ENCODE measurements at regions not wholly inside any gene's neighbourhood (a gene's known extent, or its start where the extent isn't known, plus 50 kb on each side); places are given as distances from the start of the nearest gene placed in this dataset.

DNA sequence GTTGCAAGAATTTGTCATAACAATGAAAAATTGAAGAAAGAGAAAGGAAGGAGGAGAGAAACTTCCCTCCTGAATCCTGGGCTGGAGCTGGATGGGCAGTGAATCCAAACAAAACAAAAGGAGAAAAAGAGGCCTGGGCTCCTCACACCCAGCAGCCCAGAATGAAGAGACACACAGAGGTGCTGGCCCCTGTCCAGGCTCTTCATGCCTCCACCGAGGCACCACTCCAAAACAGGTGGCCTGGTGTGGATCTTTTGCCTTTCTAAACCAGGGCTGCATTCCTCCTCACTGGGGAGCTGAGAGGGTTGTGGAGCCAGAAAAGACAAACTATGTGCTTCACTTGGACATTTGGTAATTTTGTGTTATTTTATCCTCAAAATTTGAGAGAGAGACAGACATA is 76.0 kb downstream of the FAM124B start:
- DNase-seq, result no peak

DNA sequence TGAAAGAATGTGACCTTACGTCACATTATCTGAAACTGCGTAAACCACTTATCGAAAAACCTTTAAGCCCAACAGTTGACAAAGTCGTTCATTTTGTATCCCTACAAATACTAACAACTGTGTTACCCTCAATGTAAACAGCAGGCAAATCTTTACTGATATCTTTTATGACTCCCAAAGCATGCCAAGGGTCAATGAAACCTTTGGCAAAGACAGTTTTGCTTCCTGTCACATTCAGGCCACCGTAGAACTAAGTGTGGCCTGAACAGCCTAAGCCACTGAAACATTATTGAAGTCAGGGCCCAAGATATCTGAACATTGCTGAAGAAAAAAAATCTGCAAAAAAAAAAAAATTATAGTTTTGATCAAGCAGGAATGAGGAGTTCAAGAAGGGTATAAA is 77.3 kb downstream of the FAM124B start:
- DNase-seq, result no peak

DNA sequence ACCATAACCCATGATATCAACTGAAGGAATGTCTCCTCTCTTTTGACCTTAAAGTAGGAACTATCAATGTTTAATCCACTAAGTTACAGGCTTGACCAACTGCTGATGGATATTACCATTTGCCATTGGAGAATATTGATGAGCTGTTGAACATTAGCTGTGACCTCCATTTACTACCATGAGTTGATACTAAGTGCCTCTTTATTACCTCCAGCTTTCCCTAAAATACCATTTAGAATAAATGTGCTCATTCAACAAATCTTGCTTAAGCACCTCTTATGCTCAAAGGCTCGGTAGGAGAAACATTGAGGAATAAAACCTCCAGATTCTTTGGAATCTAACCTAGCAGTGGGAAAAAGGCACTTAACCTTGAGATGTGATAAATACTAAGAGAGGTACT is 81.2 kb downstream of the FAM124B start:
- DNase-seq, result no peak

- no peak for DNase-seq
These were observed 82.2 kb downstream of the FAM124B start for GRCh38 chr2:224319750-224320149.

DNA sequence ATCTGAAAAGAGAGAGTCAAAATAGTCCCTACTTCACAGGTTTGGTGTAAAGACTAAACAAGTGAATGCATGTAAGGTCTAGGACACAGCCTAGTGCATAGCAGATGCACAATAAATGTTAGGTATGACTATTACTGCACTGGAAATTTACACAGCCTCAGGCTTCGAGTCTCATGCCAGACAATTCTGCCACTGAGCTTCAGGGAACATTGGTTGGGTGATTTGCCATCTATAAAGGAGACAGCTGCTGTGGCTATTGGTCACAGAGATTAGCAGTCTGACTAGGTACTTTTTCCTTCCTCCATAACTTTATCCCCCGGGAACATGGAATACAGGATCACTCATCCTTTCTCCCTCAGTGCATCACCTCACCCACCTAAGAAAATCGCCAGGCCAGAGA is 89.2 kb downstream of the FAM124B start:
- no peak for DNase-seq

DNA sequence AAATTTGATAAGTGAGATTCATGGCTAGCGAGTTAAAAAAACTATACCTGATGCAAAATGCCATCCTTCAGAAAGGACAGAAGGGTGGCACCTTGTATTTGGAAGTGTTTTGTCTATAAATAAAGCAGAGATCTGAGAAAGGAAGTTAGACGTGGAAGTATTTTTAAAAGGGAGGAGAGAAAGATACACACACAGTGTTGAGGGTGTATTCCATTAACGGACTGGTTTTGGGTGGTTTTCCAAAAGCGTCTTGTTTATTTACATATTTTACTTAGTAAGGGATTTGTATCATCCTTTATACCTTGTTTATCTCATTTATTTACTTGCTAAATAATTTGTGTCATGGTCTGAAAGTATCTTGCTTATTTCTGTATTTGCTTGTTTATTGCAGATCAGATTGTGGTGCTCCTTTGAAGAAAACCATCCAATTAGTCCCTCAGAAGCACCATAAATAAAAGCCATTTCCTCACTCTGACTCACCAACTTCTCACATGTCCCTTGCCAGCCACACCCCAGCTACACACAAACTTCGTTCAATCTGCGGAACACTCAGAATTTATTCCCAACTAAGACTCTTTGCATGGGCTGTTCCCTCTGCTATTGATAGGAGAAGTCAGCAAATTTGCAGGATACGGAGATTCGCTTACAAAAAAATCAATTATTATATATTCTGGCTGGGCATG is 90.8 kb downstream of the FAM124B start:
- no peak for DNase-seq

- no peak for DNase-seq
These were observed 92.7 kb downstream of the FAM124B start for GRCh38 chr2:224309176-224309575.

DNA sequence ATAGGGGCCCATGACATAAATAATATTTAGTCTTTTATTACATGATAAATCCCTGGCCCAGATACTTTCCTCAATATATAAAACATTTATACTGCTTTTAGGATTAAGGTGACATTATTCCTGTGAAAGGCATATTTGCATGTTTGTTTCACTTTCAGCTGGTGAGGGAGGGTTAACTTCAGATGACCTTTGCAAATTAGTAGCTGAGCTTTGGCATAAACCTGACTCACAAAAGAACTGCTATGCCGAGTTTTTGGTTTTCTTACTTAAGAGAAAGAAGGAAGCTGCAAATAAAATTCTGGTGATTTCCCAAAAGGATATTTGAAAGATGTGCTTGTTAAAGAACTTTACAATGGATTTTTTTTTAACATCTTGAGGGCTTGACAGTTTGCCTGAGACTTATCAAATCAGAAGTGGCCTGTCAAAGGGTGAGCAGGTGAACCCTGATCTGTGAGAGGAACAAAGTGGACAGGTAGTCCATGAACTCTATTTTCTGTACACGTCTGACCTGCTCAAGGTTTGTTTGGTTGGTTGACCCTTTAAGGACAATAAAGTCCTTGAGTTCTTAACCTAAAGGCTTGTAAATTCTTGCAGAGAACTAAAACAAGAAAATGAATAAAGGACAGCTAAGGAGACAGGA is 93.5 kb downstream of the FAM124B start:
- no peak for DNase-seq

DNA sequence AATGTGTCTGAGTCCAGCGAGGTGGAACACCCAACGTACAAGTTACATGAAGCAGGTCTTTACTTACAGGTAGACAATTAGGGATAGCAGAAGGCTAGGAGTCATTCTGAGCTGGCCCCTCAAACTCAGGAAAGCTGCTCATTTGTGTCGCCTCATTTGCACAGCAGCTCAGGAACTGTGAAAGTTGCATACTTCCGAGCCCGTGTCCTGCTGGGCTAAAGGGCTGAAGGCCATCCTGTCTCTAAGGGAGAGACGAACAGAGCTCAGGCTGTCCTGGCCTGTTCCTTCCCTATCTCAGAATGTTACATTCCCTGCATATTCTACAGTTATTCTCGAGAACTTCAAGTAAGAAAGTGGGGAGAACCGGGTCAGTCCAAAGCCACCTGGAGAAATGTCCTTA is 99.0 kb downstream of the FAM124B start:
- no peak for DNase-seq

DNA sequence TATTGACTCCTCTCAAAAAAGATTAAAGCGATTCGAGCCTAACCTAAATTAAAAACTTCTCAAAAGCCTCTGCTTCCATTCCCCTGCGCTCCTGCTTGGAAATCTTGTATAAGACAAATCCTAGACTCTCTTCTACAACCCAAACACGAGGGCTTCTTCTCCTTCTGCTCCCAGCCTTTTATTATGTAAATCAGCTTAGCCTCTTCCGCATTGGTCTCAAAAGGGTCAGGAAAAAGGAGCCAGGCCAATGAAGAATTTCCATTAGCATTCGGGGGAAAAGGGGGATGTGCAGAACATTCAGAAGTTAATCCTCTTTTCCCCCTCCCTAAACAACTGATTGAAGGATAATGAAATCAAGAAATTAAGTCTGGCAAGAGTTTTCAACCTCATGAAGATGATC is 107.9 kb downstream of the FAM124B start:
- DNase-seq, result no peak

DNA sequence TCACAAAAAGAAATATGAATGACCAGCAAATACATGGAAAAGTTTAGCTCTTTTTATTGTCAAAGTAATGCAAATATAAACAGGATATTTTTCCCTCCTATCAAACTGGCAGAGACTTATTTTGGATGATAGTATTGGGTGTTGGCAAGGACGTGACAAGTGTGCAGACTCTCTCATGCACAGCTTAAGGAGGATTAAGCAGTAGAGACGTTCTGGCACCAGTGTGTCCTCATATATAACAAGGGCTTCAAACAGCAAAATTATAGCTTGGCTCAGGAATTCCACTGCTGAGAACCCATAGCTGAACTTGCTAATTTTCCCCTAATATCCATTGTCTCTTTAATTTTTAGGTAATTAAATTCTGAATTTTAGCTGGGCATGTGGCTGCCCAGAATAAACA is 114.4 kb downstream of the FAM124B start:
- DNase-seq, result no peak

DNA sequence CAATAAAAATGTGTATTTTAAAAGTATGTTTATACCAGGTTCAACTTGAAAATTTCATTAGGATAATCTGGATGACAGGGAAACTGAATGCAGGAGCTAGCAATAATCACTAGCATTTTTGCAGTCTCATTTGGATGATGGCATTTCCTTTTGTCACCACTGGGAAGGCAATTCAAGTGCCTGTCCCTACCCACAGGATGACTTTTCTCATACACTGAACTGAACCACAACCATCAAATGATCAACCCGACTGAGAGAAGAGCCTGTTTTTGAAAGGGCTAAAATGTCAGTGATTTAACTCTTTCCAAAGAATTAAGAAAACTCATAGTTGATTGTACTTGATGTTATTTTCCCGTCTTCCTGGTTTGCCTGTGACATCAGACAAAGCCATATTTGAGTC is 115.0 kb downstream of the FAM124B start:
- no peak for DNase-seq

DNA sequence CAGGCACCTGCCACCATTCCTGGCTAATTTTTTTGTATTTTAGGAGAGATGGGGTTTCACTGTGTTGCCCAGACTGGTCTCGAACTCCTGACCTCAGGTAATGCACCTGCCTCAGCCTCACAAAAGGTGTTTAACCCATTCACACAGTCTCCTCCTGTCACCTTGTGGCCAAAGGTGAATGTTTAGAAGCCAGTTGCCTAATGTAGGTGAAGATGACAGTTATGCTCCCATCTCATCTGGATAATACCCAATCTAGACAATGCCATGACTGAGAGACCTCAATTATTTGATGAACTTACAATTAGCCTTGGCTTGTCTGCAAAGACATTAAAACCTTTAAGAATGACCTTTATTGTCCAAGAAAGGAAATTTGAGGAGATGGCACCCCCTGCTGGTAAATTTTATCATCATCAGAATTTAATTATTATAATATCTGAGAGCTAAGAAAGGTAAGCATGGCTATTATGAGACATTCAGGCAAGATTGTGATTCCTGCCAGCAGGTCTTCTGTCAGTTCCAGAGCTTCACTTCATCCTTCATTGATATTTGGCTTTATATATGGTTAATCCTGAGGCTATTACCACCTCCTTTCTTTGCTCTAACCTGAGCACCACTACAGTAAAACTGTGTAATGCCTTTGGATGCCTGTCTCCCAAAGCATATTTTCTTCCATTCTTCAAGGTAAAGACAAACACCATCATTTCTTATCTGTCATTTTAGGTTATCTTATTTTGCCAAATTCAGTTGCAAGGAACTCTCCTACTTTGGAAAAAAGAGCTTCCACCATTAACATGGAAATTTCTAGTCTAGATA is 117.6 kb downstream of the FAM124B start:
- peak; percentile 49 for DNase-seq

GRCh38 chr2:224283466-224283965 is 118.4 kb downstream of the FAM124B start:
- no peak for DNase-seq

DNA sequence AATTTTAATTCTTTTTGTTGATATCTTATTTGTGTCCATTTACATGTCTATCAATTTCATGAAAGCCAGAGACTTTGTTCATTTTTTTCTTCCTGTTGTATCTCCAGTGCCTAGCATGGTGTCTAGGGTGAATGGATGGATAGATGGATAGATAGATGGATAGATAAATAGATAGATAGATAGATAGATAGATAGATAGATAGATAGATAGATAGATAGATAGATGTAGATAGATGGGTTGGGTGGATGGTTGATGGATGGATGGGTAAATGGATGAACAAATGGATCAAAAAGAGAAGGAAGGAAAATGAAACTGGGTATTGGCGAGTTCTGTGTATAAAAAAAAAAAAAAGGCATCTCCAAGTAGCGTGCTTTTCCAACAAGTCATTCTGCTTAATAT is 120.5 kb downstream of the FAM124B start:
- DNase-seq, result no peak

- DNase-seq, result no peak
These were observed 123.4 kb downstream of the FAM124B start for GRCh38 chr2:224278531-224278930.

GRCh38 chr2:224276251-224276650 is 125.7 kb downstream of the FAM124B start:
- DNase-seq, result no peak

DNA sequence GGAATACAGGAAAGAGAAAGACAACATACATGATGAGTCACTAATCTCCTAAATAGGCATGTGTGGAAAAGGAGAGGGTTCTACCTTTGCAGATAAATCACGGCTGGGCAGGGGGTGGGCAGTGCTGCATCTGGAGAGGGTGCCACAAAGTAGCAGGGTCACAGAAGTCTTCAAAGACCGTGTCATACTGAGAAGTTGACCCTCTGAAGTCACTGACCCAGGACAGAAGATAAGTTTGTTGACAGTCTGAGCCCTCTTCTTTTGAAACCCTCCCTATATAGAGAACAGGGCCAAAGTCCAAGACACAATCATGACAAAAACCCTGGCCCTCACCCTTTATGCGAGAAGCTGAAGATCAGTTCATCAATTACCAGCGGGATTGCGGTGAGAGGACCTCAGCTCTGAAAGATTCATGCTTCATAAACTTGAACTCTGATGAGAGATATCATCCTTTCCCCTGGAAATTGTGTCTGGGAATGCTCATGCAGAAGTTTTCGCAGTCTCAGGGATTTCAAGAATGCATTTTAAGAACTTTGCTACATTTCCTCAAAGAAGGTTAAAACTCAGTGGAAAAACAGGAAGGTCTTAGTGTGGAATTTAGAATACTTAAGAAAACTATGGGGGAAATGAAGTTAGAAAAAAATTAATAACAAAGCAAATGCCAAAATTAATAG is 129.5 kb downstream of the FAM124B start:
- no peak for DNase-seq

DNA sequence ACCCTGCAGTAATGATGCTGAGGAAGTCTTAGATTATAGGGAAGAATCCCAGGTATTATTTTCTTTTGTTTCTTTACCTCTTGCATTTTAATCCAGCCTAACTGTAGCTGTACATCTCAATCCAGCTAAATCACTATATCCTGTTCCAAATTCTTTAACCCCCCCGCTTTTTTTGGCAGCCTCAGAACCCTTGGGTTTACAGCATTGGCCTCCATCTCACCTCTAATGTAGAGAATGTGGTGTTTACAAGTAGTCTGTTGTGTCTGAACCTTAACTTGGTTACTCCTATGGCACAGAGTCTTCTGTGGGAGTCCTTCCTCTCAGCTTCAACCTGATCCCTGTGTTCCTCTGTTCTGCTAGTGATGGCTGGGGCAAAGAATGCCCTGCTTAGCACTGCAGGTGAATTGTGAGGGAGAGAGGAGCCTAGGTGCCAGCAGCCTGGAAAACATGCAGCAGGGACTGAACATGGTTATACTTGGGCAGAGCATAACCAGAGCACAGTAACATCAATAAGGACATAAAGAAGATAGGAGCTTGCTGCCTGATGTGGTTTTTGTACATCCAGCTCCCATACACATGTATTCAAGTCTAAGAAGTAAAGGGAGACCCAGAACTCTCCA is 130.2 kb downstream of the FAM124B start:
- no peak for DNase-seq

DNA sequence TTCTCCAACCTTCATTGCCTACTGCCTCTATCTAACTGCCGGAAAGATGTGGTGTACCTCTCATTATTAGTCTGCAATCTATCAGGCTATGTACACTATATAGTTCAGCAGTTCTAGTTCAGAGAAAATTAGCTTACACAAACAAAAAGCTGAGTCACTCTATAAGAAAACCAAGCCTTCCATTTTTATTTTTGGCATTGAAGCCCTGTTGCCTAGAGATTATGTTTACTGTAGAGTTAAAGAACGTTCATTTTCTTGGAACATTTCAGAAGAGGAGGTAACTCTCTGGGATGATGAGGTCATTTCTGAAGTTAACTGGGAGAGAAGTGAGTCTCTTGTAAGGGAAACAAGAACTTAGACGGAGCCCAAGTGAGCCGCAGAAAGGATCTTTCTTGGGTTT is 133.5 kb downstream of the FAM124B start:
- no peak for DNase-seq

DNA sequence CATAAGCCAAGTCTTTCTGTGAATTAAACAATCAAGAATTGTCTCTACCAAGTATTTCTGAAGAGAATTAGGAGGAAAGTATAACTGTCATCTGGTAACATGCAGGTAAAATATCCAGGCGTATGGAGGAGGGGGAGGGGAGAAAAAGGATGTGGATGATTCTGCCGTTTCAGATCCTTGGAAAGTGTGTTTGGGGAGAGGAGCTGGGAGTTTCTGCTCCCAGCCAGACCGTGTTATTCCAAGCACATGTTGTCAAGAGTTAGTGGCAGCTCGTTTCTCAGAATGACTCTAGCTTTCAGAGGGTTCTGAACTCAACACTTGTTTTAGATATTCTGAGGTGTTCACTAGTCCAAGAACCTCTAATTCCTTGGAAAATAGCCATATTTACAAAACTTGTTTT is 137.6 kb downstream of the FAM124B start:
- DNase-seq, result no peak

DNA sequence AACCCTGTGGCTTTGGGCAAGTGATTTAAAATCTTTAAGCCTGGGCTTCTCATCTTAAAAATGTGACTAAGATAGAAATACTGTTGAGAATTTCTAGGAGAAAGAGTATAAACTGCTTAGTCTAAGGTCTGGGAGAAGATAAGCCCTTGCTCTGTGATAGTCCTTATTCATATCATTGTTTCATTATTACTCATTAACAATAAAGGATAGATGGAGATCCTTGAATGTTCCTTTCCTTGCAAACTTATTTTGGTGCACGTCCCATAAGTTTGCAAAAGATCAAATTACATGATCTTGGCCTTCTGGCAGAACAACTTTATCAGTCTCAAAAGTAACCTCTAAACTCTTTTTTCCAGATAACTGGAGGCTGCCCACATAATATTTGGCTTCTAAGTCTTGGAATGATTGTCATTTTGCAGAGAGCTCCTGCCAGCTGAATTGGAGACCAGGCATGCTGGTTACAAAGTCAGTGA is 138.3 kb downstream of the FAM124B start:
- no peak for DNase-seq

- no peak for DNase-seq
These were observed 140.6 kb downstream of the FAM124B start for GRCh38 chr2:224261326-224261725.

Measured in CD4-positive, alpha-beta T cell treated with Interleukin-12 subunit alpha and Interleukin-12 subunit beta, for 1 hour (primary cell).